ENCODE measurements at regions not wholly inside any gene's neighbourhood (a gene's known extent, or its start where the extent isn't known, plus 50 kb on each side); places are given as distances from the start of the nearest gene placed in this dataset.

GRCh38 chr7:25995216-25995615, 156.8 kb upstream of the NFE2L3 start:
- TF ChIP-seq CTCF (IDR thresholded peaks at IDR 0.05 in 4 of 5, conservative IDR thresholded peaks at IDR 0.05 in 1 of 5): no peak
- TF ChIP-seq POLR2A (IDR thresholded peaks at IDR 0.05): no peak

Measured in gastrocnemius medialis (tissue), 4 donors.